ENCODE measurements at regions not wholly inside any gene's neighbourhood (a gene's known extent, or its start where the extent isn't known, plus 50 kb on each side); places are given as distances from the start of the nearest gene placed in this dataset.
"Not testable (repeated sequence)": the region's sequence is repeated elsewhere in the genome, so short reads cannot be mapped to it uniquely, and the experiment has no call there.

DNA sequence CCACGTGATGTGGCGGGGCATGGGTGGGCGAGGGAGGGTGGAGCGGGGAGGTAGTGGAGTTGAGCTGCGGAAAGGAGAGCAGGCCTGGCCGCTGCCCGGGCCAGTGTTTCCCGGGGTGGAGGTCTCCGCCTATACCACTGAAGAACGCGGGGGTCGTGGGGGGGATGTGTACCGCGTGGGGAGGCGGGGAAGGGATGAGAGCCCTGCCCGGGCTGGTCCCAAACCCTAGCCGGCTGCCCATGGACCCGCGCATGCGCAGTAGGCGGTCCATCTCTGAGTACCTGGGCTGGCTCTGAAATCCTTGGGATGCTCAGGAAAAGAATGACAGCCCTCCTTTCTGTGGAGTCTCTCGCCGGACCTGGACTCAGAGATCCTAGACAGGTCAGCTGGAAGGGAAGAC is 3927.8 kb upstream of the OR11H1 start:
- TF ChIP-seq POLR2A (IDR thresholded peaks at IDR 0.05): not testable (repeated sequence)
- TF ChIP-seq, protein P1, sequence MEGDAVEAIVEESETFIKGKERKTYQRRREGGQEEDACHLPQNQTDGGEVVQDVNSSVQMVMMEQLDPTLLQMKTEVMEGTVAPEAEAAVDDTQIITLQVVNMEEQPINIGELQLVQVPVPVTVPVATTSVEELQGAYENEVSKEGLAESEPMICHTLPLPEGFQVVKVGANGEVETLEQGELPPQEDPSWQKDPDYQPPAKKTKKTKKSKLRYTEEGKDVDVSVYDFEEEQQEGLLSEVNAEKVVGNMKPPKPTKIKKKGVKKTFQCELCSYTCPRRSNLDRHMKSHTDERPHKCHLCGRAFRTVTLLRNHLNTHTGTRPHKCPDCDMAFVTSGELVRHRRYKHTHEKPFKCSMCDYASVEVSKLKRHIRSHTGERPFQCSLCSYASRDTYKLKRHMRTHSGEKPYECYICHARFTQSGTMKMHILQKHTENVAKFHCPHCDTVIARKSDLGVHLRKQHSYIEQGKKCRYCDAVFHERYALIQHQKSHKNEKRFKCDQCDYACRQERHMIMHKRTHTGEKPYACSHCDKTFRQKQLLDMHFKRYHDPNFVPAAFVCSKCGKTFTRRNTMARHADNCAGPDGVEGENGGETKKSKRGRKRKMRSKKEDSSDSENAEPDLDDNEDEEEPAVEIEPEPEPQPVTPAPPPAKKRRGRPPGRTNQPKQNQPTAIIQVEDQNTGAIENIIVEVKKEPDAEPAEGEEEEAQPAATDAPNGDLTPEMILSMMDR (IDR thresholded peaks at IDR 0.05): not testable (repeated sequence)
